ENCODE measurements at regions not wholly inside any gene's neighbourhood (a gene's known extent, or its start where the extent isn't known, plus 50 kb on each side); places are given as distances from the start of the nearest gene placed in this dataset.
"Not testable (repeated sequence)": the region's sequence is repeated elsewhere in the genome, so short reads cannot be mapped to it uniquely, and the experiment has no call there.

- TF ChIP-seq, protein P1, sequence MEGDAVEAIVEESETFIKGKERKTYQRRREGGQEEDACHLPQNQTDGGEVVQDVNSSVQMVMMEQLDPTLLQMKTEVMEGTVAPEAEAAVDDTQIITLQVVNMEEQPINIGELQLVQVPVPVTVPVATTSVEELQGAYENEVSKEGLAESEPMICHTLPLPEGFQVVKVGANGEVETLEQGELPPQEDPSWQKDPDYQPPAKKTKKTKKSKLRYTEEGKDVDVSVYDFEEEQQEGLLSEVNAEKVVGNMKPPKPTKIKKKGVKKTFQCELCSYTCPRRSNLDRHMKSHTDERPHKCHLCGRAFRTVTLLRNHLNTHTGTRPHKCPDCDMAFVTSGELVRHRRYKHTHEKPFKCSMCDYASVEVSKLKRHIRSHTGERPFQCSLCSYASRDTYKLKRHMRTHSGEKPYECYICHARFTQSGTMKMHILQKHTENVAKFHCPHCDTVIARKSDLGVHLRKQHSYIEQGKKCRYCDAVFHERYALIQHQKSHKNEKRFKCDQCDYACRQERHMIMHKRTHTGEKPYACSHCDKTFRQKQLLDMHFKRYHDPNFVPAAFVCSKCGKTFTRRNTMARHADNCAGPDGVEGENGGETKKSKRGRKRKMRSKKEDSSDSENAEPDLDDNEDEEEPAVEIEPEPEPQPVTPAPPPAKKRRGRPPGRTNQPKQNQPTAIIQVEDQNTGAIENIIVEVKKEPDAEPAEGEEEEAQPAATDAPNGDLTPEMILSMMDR (IDR thresholded peaks at IDR 0.05), result not testable (repeated sequence)
- not testable (repeated sequence) for TF ChIP-seq POLR2A (IDR thresholded peaks at IDR 0.05)
Observed at GRCh38 chr14:105628531-105629067, 102.2 kb downstream of the TMEM121 start.

Measured in stomach (tissue), 4 donors.